ENCODE measurements at regions not wholly inside any gene's neighbourhood (a gene's known extent, or its start where the extent isn't known, plus 50 kb on each side); places are given as distances from the start of the nearest gene placed in this dataset.
"Not testable (repeated sequence)": the region's sequence is repeated elsewhere in the genome, so short reads cannot be mapped to it uniquely, and the experiment has no call there.

- DNase-seq: peak; percentile 99
Observed at GRCh38 chr6:163745536-163746400, 331.2 kb downstream of the QKI start.

- DNase-seq: no peak
Observed at GRCh38 chr6:163744256-163744925, 329.9 kb downstream of the QKI start.

- DNase-seq: no peak
Observed at GRCh38 chr6:163743796-163744195, 329.3 kb downstream of the QKI start.

- DNase-seq: no peak
Observed at GRCh38 chr6:163741743-163742363, 327.3 kb downstream of the QKI start.

- no peak for DNase-seq
Observed at GRCh38 chr6:163741342-163741741, 326.8 kb downstream of the QKI start.

- no peak for DNase-seq
Observed at GRCh38 chr6:163739966-163740365, 325.4 kb downstream of the QKI start.

- no peak for DNase-seq
Observed at GRCh38 chr6:163739408-163739725, 324.8 kb downstream of the QKI start.

GRCh38 chr6:163738725-163739407 lies 324.3 kb downstream of the QKI start:
- DNase-seq: peak; percentile 21

GRCh38 chr6:163738304-163738703 lies 323.8 kb downstream of the QKI start:
- DNase-seq: no peak

- no peak for DNase-seq
Observed at GRCh38 chr6:163735076-163735475, 320.6 kb downstream of the QKI start.

- no peak for DNase-seq
Observed at GRCh38 chr6:163733061-163733460, 318.5 kb downstream of the QKI start.

- DNase-seq: no peak
Observed at GRCh38 chr6:163732479-163732878, 318.0 kb downstream of the QKI start.

GRCh38 chr6:163732014-163732351 lies 317.5 kb downstream of the QKI start:
- DNase-seq: not testable (repeated sequence)

GRCh38 chr6:163731215-163732013 lies 316.9 kb downstream of the QKI start:
- DNase-seq: no peak

GRCh38 chr6:163730246-163731210 lies 316.0 kb downstream of the QKI start:
- no peak for DNase-seq

GRCh38 chr6:163729127-163729872 lies 314.8 kb downstream of the QKI start:
- DNase-seq: no peak

GRCh38 chr6:163728442-163729126 lies 314.1 kb downstream of the QKI start:
- DNase-seq: no peak

- no peak for DNase-seq
Observed at GRCh38 chr6:163726037-163726695, 311.6 kb downstream of the QKI start.

All from fibroblast of skin of right biceps (primary cell).